GM12892 (cell line): ENCODE measurements at regions not wholly inside any gene's neighbourhood (a gene's known extent, or its start where the extent isn't known, plus 50 kb on each side); places are given as distances from the start of the nearest gene placed in this dataset.

Experiments
- POLR2A ChIP-seq: IDR thresholded peaks from 2 replicates; pipeline ENCODE4 v1.6.1; 2011; ENCODE audit warnings: low read depth, low read length, control low read depth
- POLR2AphosphoS5 ChIP-seq: IDR thresholded peaks from 2 replicates; pipeline ENCODE4 v1.6.1; 2011; ENCODE audit warnings: low read depth, low read length, control low read depth

DNA sequence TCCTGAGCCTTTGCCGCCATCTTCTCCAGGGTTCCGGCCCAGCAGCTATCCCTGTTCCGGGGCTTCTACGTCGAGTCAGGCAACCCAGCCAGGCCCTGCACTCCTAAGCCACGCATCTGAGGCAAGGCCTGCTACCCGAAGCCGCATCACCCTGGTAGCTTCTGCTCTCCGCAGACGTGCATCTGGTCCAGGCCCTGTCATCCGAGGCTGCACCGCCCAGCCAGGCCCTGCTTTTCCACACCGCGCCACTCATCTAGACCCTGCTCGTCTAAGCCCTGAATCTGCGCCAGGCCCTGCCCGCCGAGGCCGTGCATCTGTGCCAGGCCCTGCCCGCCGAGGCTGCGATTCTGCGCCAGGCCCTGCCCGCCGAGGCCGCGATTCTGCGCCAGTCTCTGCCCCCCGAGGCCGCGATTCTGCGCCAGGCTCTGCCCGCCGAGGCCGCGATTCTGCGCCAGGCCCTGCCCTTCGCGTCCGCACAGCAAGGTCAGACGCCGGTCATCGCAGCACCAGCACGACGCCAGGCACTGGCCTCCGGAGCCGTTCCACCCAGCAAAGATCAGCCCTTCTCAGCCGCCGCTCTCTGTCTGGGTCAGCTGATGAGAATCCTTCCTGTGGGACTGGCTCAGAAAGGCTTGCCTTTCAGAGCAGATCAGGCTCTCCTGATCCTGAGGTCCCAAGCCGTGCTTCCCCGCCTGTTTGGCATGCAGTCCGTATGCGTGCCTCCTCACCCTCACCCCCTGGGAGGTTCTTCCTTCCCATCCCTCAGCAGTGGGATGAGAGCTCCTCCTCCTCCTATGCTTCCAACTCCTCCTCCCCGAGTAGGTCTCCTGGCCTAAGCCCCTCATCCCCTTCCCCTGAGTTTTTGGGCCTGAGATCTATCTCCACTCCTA, 75.1 kb downstream of the NUDT10 start:
- TF ChIP-seq POLR2A (no peak), POLR2AphosphoS5 (no peak)
